GM21423 (cell line): ENCODE measurements at regions not wholly inside any gene's neighbourhood (a gene's known extent, or its start where the extent isn't known, plus 50 kb on each side); places are given as distances from the start of the nearest gene placed in this dataset.
"Not testable (repeated sequence)": the region's sequence is repeated elsewhere in the genome, so short reads cannot be mapped to it uniquely, and the experiment has no call there.

Experiments
- ATAC-seq: cut with Tn5 transposase; IDR thresholded peaks from one replicate; pipeline ENCODE4 v1.9.1; 2021; ENCODE audit warnings: mild to moderate bottlenecking, moderate library complexity; ENCODE audit not compliant: unreplicated experiment

DNA sequence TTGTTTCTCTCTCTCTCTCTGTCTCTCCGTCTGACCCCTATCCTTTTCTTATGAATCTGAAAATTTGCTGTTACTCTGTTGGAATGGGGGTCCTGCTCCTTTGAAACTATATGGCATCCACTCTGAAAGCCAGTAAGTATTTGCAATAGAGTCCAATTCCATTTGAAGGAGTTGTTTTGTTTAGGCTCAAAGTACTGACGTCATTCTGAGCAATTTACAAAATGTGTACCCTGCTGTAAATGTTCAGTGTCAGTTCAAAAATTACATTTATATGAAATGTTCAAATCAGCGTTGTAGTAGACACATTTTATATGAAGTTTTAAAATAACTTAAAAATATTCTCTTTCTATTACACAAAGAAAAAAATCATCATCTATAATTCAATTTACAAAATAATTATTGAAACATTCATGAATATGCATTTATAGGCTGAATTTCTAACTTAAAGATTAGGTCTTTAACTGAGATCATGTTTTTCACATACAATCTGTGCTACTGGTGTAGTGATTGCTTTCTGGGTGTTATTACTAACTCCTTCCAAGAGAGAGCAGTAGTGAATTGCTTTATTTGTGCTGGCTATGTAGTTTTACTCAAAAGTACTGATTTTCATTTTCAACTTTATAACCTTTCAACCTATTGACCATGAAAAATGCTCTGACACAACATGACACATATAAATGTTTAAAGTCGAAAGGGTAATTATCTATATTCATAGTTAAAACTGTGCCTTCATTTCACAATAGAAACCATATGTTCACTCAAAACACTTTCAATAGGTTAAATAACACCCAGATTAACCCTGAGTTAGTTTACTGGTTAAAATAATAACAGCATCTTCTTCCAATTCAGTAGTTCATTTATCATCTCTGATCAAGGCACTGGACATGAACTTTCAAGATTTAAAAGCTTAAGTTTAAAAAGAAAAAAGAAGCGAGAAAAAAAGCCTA lies 253.1 kb upstream of the ADGRL4 start:
- no peak for ATAC-seq

DNA sequence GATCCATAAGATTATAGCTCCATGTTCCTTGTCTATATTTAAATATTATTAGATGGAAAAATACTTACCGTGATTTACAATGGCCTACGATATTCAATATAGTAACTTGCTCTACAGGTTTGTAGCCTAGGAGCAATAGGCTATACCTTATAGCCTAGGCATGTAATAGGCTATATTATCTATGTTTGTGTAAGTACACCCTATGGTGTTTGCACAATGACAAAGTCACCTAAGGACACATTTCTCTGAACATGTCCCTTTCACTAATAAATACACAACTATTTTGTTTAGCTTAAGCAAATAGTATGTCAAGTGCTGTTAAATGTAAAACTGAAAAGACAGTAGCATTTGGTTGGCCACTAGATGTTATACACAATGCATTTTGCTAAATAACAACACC lies 248.9 kb upstream of the ADGRL4 start:
- ATAC-seq = no peak

DNA sequence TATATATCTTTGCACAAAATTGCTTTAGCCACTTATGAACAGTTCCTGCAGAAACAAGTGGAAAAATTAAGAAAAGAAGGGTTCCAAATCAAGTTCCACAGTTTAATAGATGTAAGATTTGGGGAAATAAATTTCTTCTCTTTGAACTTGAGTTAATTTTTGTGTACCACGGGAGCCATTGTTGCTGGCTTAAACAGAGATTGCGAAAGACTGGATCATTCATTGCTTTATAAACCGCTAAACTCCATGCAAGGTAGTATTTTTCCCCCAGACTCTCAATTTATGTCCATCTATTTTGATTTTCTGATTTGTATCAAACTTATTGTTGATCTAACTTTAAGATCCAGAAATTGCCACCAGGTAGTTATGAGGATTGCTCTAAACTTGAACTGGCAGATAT lies 246.1 kb upstream of the ADGRL4 start:
- no peak for ATAC-seq

DNA sequence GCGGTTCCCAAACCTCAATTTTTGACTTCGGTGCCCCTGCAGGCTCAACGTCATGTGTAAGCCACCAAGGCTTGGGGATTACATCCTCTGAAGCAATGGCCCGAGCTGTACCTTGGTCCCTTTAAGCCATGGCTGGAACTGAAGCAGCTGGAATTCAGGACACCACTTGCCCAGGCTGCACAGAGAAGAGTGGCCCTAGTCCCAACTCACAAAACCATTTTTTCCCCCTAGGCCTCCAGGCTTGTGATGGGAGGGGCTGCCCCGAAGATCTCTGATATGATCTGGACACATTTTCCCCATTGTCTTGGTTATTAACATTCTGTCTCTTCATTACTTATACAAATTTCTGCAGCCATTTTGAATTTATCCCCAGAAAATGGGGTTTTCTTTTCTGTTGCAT lies 233.3 kb upstream of the ADGRL4 start:
- no peak for ATAC-seq

DNA sequence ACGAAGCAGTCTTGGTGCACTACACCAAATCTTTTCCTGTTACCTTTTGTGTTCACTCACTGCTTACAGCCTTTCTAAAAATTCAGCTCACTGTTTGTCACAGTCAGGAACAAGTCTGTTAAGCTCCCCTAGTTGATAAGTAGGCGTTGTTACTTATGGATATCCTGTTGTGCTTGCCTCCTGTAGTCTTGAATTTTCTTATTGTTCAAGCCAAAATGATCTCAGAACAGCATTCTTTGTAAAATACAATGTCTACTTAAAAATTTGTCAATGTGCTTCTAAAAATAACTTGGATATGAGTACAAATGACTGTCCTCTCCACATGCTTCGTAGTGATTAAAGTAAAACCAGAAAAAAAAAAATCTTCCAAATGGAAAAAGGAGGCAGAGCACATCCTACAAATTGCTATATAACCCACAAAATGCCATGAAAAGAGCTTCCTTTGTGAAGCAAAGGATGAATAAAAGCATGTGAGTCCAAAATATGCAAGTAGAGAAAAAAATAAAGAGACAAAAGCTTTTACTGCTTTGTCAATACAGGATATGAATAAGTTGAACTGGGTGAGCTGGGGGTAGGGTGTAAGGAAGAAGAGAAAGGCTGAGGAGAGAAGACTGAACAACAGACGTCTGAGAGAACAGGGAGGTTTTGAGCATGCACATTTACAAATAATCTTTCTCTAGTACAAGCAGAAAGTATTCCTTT lies 228.9 kb upstream of the ADGRL4 start:
- no peak for ATAC-seq

DNA sequence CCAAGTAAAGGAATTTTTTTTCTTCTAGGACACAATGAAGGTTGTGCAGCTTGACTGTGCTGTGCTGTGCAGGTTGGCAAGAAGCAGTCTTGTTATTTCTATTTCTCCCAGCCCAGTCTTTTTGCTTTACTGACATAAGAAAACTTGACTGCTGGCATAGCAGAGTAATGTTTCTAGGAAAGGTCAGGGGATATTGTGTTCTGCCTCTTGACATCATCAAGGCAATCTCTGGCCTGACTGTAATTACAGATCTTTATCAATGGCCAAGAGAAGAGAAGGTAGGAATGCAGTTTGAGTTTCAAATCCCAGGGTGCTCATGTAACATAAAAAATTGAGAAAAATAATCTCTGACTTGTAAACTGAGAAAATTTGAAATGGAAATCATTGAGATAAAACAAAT lies 226.3 kb upstream of the ADGRL4 start:
- ATAC-seq = no peak

DNA sequence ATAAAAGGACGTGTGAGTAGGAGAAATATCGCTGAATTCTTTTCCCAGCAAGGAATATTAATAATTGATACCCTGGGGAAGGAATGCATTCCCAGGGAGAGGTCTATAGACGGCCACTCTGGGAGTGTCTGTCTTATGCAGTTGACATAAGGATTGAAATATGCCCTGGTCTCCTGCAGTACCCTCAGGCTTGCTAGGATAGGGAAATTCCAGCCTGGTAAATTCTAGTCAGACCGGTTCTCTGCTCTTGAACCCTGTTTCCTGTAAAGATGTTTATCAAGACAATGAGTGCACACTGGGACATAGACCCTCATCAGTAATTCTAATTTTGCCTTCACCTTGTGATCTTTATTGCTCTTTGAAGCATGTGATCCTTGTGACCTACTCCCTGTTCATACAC lies 224.2 kb upstream of the ADGRL4 start:
- ATAC-seq = not testable (repeated sequence)

DNA sequence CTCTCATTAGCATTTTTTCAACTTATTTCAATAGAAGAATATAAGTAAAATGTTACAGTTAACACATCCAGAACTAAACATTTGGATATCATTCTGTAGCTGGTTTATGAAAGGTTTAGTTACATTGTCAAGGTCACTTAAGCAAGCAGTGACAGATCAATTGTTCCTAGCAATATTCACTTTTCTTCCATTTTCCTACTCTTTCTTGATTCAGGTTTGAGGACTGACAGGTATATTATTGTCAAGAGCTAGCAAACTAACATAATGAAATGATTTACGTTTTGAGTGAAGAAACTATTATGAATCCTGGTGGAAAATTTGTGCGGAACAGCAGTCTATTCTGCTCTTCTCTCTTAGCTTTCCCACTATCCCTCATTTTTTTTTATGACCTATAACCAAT lies 220.4 kb upstream of the ADGRL4 start:
- no peak for ATAC-seq

DNA sequence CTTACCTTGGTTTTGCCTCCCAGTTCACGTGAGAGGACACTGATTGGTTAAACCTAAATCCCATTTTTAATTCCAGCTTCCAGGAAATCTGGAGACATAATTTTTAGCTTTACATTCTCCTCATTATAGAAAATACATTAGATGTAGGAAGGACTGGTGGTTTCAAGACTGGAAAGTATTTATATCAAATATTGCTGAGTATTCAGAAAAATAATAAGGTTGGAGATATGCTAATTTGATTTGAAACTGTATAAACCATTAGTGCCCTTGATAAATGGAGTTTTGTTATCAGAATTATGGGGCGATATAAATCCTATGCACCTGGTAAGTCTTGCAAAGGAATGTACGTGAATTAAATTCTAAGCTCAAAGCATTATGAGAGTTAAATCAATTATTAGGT lies 218.0 kb upstream of the ADGRL4 start:
- no peak for ATAC-seq

DNA sequence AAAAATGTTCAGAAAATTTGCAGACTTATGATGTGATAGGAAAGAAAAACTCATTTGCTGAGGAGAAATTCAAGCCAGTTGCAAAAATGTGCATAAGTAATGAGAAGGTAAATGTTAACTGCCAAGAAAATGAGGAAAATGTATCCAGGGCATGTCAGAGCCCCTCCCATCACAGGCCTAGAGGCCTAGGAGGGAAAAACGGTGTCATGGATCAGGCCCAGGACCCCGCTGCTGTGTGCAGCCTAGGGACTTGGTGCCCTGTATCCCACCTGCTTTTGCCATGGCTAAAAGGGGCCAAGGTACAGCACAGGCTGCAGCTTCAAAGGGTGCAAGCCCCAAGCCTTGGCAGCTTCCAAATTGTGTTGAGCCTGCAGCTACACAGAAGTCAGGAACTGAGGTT lies 214.0 kb upstream of the ADGRL4 start:
- no peak for ATAC-seq

DNA sequence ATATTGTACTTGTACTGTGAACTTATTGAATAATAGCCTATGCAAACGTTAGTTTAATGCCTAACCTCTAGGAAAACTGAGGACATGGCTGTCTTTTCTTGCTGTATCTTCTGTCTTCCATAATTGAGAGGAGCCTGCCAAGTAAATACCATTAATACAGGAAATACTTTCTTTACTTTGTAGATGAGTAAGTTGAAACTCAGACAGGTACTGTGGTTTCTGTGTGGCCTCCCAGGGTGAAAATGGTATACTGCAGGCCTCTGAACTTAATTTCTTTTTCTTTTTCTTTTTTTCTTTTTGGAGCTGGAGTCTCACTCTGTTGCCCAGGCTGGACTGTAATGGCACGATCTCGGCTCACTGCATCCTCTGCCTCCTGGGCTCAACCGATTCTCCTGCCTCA lies 208.8 kb upstream of the ADGRL4 start:
- no peak for ATAC-seq

DNA sequence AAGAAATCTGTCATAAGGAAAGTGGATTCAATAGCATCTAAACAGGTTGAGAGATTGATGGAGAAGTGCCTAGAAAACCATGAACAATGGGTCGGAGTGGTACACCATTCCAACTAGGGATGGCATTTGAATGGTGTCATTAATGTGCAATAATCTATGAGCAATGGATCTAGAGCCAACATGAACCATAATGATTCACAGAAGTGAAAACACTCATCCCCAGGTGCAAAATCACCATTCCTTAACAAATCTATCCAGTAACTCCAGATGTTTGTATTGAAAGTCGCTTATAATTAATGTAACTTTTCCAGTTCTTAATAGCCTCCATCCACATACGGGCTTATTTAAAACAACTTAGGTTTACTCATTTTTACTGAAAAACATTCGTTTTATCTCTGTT lies 201.3 kb upstream of the ADGRL4 start:
- no peak for ATAC-seq

DNA sequence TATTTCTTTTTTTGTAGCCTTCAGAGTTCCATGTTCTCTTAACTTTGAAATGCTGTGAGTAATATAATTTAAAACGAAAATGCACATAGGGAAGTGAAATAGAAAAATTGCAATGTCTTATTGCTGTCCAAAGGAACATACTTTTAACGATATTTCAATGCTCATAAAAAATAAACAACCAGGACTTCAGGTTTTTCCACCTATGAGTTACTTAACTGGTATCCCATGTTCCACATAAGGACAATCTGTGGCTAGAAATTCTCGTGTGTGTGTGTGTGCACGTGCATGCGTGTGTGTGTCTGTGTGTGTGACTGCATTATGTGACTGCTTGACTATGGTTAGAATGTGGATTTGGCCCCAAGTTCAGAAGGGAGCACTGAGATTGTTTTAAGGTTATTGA lies 200.8 kb upstream of the ADGRL4 start:
- ATAC-seq = no peak

DNA sequence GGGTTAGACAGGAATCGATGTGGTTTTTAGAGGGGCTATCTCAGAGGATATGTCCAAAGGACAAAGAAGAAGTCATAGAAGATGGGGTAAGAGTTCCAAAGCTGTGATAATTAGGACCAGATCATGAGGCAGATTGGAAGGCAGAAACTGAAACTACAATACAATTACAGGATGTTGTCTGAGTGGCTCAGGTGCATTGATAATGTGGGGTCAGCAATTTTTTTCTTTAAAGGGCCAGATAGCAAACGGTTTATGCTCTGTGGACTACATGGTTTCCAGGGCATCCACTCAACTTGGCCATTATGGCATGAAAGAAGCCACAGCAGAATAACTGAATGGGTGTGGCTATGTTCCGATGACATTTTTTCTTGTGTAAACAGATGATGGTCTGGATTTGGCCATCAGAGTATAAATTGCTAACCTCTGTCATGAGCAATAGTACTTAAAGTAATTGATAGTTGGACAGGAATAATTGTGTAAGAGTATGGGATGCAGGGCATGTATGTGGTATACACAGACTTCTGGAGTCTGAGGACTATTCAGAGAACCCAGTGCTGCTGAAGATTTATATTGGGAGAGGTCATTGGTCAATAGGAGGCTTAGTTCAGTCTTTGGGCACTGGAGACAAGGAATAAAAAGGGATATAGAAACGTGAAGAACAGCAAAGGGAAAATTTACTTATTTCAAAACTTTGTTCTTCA lies 198.4 kb upstream of the ADGRL4 start:
- ATAC-seq = no peak

DNA sequence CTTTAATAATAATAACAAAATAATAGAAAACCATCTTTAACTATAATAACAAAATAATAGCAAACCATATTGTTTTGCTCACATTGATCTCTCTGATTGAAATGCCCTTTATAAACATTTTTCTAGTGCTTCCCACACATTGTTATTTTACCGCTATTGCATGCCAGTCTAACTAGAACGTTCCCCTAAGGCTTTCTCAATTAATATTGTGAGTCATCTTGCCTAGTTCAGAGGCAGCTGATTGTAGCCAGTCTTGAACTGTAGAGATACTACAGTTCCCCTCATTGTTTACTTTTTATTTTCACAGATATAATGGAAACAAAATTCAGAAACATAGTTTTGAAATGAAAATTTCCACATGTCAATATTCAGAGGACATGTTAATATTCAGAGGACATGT lies 192.3 kb upstream of the ADGRL4 start:
- ATAC-seq = no peak

DNA sequence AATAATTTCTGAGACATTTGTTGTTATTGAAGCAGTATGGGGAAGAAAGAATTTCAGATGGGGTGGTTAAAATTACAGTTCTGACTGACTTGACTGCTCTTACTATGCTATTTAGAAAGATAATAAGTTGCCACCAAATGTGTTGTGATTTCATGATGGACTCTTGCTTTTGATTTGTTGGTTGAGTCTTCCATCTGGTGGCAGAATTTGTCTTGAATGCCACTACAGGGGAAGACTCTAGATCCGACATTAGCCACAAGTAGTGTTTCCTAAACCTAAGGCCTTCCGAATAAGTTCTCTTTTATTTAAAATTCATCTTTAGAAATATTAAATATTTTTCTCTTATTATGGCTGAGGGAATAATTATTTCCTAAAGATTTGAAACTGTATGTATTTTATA lies 190.9 kb upstream of the ADGRL4 start:
- no peak for ATAC-seq

DNA sequence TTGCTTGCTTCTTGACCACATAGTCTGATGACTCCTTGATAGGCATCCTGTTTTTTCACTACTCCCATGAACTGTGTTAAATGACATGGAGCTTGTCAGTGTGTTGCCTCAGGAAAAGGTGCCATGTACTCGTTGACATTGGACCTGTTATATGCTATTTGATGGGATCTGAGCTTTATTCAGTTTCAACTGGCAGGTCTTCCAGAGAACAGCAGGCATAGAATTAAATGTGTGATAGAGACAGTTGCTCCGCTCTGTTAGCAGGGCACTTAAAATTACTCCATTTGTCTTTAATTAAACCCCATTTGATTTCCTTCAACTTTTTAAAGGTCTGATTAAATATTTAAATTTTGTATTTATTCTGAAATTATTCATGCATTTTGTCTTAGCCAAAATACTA lies 189.7 kb upstream of the ADGRL4 start:
- no peak for ATAC-seq

DNA sequence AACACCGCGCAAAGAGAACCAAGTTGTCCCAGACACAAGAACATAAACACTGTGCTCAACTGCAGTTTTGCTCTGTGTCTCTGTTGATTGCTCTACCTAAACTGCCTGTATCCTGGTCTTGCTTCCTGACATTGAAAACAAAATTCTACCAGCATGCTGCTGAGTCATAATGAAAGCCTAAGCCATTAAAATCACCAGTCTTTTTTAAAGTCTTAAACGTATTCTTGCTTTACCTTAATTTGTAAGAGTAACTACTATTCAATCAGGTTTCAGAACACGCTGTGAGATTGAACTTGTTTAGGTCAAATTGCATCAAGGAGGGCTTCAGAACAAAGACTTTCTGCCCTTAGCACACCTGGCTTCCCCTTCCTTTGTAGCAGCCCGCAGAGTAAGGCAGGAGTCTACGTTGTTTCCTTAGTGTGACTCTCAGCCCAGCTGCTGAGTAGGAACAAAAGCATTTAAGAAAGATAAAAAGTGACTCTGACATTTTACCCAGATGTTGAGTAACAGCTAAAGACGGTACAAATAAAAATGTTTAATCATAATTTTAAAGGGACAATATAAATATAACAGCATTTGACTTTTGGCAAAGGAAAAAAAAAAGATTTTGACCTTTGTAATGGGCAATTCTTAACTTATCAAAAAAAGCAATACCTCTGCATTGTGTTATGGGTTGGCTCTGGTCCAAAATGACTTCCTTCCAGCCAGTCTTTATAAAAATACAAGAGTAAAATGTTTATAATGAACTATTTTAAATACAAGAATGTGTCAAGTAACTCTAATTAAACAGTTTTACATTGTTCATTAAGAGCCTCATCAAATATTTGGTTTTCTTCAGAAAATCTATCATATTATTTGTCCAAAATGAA lies 186.9 kb upstream of the ADGRL4 start:
- ATAC-seq = peak; percentile 52

DNA sequence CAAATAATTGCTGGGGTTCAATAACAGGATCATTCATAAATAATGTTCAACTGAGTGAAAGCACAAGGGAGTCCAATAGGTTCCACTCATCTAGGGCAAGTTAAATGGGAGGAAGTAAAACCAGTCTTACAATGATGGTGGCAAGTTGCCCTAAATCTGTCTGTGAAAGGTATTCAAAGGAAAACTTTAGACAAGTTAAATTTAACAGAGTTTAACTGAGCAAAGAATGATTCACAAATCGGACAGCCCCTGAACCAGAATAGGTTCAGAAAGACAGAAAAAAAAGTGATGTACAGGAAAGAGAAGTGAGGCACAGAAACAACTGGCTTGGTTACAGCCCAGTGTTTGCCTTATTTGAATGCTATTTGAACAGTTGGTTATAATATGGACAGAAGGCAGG lies 183.5 kb upstream of the ADGRL4 start:
- peak; percentile 62 for ATAC-seq

DNA sequence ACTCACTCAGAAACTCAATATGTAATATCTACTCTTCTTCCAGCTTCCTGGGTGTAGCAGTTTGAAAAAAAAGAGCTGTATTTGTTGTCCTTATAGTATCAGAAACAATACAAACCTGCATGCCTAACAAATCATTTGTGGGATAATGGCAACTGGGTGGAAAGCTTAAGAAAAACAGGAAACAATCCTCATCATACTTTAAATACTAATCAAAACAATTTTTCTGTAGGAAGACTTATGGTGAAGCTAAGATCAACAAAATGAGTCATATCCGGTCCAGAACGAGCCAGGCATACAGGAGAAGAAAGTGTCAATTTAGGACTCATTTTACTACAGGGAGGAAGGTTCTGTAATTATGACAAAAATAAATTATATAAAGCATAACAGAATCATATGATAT lies 181.8 kb upstream of the ADGRL4 start:
- no peak for ATAC-seq

DNA sequence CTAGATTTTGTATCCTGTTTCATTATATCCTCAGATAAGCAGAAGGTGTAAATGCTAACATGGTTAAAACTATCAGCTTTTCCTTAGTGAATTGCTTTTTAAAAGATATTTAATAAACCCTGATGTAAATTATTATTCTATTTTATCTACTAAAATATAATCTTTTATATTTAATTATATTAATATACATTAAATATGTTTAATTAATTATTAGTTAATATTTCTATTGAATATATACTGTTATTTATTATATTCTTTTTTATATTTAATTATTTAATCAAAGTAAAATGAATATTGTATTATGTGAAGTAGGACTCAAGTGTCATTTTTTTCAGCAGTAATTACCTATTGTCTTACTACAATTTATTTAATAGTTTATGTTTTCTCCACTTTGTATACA lies 179.7 kb upstream of the ADGRL4 start:
- ATAC-seq = no peak
